GOT3 (cell line): ENCODE measurements at regions not wholly inside any gene's neighbourhood (a gene's known extent, or its start where the extent isn't known, plus 50 kb on each side); places are given as distances from the start of the nearest gene placed in this dataset.

Source experiments
- DNase-seq: peaks from one replicate; lab custom pipeline; 2025; ENCODE audit warnings: mixed read lengths; lab: John Stamatoyannopoulos, UW

DNA sequence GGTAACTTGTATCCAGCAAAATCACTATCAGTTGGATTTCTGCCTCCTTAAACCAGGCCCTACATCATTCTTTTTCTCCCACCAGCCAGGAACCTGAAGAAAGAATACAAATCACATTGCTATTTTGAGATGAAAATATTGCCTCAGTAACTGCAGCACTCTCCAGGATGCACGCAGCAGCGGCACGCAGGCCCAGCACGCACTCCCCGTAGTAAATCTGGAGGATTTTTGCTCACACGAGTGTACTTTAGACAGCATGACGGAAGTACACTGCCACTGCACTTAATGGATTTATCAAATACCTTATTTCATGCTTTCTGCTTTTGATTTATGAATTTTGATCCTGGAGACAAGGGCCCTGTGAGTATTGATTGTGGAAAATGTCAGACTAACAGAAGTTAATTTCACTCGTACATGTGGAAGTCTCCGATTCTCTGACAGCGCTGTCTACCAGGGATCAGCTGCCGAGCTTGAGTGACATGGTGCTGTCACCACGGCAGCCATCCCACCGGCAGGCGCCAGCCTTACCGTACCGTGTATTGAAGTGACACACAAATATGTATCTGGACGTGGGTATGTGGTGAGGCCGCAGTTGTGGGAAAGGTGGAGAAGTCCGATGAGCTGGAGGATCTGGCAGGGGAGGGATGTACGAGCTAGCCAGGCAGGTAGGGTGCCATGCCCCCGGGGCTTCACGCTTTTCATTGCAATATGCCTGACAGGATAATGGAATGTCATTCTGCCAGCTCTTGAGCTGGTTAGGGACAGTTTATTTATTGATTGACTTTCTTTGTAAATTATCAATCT is 863.7 kb downstream of the GALR1 start:
- DNase-seq, result no peak

DNA sequence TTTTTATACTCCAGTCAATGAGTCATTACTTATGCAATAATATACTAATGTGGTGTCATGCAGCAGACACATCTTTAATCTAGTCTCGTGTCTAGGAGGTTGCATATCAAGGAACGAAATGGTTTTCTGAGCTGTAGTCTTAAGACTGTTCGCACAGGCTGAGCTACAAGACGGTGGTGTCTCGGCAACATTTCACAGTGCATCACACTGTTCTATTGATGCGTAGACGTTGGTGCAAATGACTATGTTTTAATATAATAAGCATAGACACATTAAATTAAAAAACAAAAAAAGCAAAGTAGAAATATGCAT is 864.2 kb downstream of the GALR1 start:
- DNase-seq, result no peak

DNA sequence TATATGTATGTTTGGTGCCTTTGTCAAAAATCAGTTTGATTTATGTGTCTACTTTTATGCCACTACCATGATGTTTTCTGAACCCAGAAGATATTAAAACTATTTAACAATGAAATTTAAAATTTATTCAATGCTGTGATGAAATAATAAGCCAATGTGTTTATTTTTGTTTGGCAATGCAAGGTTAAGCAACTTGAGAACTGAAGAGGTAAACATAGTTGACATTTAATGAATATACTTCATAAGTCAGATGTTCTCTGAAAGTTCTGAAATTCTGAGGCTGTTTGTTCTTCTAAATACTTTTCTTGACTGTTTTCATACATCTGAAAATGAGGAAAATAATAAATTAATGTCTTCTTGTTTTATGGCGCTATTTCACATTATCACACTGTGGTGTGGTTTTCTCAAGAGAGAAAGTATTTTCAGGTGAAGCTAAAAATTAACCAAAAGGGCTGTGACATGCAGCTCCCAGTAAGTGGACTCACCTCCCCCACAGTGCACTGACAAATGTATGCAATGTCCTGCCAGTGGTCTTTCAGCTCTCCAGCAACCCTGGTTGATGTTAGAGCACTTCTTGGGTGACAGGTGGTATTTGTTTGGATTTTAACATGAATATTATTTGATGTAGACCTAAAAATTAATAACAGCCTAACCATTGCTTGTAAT is 863.6 kb upstream of the SALL3 start:
- DNase-seq, result no peak

DNA sequence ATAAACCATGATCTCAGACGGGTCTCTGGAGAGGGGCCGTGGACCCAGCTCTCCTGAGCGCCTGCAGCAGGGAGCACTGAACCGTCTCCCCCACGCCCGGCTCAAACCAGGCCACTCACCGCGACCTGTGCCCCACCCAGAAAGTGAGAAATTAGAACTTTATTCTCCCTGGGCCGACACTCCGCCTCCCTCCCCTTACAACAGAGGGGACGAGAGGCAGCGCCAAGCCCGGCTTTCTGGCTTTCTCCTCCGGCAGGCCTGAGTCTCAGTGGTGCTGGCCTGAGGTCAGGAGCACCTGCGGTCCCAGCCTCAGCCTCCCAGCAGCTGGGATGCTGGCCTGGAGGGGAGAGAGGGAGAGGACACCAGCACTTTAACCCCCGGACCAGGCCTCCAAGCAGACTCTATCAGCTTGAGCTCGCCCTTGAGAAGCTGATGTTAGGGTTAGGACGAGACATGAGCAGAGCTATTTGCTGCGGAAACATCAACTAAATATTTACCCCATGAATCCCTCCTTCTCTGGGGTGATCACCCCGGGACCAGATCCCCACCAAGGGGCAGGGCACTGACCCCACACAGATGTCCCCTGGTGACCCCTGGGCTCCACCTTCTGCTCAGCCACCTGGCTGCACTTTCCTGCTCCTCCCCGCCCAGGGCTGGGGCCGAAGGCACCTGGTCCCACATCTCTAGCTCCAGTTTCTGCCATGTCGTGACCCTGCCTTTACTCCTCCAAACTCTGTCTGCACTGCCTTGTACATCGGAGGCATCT is 856.3 kb upstream of the SALL3 start:
- no peak for DNase-seq

DNA sequence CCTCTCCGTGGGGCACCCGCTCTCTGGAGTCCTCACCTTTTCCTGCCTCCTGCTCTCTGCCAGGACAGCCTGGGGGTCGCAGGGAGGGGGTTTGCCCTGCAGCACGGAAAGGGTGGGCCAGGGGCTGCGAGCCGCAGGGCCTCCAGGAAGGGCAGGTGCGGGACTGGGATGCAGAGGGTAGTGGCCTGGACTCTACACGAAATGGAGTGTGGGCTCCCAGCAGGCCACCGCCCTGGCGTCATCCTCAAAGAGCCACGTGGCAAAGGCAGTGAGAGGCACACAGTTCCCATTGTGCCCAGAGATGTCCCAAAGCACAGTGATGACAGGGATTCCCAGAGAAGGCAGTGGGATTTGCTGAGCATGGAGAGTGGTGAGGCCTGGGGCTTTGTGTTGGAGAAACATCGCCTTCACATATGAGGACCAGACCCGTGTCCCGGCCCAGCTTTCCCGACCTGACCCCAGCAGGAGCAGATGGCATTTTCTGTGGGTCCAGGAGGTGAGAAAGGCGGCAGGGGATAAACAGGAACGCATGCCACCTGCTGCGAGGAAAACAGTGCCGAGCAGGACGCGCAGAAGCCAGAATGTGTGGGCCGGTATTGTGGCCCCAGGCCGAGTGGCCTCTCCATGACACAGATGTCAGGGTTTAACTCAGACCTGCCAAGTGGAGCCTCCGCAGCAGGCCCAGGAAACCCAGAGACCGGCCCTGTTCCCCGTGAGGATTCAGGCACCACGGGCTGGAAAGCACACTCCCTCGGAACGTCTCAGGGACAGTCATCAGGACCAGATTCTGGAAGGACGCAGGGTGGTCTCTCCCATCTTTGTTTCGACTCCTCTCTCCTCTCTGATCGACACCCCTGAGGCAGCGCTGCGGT is 855.5 kb upstream of the SALL3 start:
- DNase-seq, result no peak

DNA sequence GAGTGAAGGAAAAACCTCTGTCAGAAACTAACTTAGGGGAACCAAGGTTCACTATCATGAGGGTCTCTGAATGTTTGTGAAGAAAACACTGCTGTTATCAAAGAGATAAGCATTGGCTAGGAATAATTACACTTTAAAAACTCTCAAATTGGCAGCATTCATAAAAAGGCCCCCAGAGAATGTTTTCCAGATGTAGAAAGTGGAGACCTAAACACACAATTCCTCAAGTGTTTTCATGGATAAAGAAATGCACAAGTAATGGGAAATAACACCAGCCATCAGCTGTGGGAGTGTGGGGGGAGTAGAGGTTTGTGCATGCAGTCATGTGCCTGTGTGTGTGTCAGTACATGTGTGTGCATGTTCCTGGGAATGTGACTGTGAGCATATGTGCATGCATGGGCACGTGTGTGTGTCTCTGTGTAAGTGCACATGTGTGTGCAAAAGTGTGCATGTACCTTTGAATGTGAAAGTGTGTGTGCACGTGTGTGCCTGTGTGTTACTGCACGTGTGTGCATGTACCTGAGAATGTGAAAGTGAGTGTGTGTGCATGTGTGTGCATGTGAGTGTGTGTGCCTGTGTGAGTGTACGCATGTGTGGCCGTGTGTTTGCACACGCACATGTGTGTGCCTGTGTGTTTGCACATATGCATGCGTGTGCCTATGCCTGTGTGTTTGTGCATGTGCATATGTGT is 854.3 kb upstream of the SALL3 start:
- no peak for DNase-seq

DNA sequence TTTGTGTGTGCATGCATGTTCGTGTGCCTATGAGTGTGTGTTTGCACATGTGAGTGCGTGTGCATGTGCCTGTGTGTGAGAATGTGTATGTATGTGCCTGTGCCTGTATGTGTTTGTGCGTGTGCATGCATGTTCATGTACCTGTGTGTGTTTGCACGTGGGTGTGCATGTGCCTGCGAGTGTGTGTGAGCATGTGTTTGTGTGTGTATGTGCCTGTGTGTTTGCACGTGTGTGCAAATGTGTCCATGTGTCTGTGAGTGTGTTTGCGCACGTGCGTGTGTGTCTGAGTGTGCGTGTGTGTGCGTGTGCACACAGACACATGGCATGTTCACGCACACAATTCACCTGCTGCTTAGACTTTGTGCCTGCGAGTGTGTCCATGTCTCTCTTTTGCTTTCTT is 853.5 kb upstream of the SALL3 start:
- DNase-seq, result no peak

DNA sequence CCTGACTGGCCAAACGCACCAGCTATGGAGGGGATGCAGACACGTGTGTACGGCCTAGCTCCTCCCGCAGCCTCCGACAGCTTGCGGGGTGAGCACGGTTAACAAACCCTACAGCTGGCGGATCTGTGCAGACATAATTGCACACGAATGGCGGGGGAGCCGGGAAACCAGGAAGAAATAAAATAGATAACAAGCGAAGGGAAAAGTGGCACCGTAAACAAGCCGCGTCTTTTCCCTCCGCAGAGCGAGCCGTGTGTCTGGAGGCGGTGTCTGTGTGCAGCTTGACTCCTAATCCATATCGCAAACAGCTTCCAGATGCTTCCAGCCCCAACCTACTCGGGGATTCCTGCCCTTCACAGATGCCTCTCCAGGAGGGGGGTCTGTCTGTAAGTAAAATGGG is 853.1 kb upstream of the SALL3 start:
- DNase-seq, result no peak

DNA sequence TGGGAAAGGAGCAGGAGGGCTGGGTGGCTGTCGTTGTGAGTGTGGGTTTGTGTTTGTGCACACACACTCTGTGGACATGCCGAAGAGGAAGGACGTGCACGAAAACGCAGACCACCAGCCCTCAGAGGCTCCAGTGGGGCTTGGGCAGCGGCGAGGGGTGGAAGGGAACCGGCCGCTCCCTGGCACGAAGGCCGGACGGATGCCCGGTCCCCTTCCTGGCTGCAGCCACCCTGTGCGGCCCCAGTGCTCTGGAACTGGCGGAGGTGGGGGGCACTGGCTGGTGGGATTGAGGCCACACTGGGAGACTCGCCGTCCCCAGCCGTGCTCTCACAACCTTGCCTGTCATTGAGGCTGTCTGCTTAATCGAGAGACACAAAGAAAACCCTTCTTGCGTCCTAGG is 852.6 kb upstream of the SALL3 start:
- no peak for DNase-seq

DNA sequence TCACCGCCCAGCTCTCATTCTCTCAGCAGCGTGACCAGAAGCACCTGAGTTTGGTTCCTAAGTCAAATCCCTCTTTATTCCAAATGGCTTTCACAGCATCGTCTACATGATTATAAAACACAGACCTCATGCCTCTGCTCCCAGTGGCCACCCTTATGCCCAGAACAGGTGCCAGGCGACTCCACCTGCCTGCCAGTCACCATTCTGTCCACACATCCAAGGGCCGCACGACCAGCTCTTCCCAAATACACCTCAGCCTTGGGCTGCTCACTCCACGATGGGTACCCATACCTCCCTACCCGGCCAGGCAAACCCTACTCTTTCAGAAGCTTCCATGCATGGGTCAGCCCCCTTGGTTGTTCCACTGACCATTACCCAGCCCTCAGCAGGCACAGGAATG is 851.6 kb upstream of the SALL3 start:
- DNase-seq, result no peak

DNA sequence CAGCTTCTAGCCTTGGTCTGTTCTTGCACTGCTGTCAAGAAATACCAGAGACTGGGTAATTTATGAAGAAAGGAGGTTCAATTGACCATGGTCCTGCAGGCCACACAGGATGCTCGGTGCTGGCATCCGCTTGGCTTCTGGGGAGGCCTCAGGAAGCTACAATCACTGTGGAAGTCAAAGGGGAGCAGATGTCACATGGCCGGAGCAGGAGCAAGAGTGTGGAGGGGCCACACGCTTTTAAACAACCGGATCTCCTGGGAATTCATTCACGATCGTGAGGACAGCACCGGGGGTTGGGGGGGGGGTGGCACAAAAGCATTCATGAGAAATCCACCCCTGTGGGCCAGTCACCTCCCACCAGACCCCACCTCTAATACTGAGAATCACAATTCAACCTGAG is 850.4 kb upstream of the SALL3 start:
- DNase-seq, result no peak

DNA sequence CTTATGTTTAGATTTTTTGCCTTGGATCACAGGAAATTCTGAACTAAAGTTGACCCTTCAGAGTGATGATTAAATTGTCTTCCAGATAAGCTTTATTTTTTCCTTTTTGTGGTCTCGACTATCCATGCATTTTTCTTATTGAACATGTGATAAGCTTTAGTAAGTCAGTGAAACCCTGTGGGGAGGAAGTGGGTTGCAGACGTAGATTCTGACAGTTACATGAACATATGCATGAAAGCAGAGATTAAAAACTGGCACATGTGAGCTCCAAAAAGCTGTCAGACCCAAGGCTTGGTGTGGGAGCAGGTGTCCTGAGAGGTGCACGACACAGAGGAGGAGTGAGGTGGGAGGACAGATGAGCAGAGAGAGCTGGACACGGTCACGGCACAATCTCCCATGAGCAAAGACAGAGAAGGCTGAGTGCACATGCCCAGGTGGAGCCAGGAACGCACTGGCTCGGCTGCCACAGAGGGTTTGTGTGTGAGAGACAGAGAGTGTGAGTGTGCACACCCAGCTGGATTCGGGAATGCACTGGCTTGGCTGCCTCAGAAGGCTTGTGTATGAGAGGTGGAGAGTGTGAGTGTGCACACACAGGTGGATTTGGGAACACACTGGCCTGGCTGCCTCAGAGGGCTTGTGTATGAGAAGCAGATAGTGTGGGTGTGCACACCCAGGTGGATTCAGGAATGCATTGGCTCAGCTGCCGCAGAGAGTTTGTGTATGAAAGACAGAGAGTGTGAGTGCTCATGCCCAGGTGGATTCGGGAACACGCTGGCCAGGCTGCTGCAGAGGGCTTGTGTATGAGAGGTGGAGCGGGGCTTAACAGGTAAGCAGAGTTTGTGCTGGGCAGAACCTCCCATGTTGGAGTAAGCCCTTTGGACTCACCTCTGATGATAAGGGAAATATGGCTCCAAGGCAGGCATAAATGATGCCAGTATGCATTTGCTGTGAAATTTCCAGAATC is 849.1 kb upstream of the SALL3 start:
- no peak for DNase-seq

DNA sequence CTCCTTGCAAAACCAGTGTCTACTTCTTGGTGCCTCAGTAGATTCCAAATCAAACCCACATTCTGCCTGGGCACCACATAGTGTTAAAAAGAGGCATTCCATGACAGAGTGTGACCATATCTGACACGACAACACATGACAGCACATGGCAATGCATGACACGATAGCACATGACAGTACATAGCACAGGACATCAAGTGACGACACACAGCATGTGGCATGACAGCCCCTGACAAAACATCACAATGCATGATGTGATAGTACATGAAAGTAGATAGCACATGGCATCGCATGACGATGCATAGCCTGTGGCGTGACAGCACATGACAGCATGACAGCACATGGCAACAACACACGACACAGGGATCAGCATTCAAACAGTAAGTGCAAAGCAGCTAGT is 845.9 kb upstream of the SALL3 start:
- DNase-seq, result no peak

DNA sequence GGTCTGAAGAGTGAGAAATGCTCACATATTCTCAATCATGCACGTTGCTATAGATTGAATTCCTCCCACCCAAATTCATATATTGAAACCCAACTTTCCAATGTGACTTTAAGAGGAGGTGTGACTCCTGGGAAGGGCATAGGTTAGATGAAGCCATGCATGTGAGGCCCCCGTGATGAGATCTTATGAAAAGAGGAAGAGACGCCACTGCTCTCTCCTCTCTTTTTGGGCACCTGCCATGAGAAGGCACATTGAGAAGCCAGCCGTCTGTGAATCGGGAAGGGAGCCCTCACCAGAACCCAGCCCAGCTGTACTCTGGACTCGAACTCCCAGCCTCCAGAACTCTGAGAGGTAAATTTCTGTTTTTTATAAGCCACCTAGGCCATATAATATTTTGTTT is 842.6 kb upstream of the SALL3 start:
- no peak for DNase-seq

DNA sequence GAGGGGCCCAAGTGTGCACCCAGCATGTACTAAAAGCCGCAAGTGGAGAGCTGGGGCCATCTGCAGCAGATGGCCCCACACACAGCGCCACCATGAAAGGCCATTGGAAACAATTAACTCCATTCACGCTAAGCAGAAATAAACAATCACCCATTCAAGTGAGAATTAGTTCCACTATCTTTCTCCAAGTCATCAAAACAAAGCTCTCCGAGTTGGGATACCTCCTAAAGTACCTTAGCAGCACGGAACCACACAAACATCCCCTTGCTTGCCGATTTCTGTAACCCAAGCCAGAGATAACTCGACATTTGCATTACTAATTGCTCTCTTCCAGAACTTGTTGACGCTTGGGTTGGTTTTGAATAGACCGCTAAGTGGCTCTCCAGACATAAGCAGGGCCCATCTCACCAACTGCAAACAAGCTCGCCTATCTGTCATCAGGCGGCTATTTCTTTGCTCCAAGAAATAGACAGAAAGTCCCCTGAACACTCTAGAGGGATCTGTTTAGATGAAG is 840.6 kb upstream of the SALL3 start:
- no peak for DNase-seq

DNA sequence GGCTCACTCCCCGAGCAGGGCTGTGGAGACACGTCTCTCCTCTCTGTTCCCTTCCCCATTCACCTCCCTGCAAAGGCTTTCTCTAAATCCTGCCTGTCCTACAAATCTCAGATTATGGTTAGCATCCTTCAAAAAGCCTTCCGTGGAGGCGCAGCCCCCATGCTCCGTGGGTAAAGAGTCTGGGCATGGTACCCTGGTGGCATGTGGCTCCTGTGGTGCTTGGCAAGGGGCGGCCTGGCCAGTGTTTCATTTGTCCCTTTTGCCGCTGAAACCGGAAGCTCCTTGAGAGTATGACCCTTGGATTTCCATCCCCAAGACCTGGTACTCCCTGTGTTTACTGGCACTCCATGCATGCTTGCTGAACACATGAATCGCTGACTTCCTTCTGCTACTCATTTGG is 839.3 kb upstream of the SALL3 start:
- no peak for DNase-seq

DNA sequence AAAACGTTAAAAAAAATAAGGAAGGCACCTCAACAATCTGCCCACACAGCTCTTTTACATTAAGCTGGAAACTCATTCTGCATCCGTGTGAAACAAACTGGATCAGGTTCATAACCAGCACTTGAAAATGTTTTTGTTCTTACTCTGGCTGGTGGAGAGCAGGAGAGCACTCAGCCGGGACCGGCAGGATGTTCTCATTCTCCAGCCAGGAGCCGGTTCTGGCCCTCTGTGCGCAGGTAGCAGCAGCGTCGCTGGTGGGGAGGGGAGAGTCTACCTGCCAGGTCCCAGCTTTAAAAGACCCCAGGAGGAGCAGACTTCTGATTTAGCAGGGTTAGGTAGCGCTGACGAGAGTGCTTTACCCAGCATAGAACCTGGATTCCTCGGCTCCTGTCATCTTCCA is 834.9 kb upstream of the SALL3 start:
- no peak for DNase-seq

DNA sequence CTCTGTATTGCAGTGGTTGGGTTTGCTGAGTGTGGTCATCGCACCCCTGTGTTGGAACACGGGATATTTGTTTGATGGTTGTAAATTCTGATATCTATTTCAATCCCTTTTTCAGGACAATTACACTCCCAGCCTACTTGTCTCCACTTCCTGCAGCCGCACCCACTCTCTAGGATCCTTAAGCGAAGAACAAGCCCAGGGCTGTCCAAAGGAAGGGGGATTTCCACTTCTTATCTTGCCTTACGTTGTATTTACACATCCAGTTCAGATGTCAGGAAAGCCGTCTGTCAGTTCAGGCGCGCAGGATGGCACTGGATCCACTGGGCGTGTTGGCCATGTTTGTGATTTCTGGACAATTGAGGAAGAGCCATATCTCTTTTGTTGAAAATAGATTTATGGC is 834.5 kb upstream of the SALL3 start:
- no peak for DNase-seq

DNA sequence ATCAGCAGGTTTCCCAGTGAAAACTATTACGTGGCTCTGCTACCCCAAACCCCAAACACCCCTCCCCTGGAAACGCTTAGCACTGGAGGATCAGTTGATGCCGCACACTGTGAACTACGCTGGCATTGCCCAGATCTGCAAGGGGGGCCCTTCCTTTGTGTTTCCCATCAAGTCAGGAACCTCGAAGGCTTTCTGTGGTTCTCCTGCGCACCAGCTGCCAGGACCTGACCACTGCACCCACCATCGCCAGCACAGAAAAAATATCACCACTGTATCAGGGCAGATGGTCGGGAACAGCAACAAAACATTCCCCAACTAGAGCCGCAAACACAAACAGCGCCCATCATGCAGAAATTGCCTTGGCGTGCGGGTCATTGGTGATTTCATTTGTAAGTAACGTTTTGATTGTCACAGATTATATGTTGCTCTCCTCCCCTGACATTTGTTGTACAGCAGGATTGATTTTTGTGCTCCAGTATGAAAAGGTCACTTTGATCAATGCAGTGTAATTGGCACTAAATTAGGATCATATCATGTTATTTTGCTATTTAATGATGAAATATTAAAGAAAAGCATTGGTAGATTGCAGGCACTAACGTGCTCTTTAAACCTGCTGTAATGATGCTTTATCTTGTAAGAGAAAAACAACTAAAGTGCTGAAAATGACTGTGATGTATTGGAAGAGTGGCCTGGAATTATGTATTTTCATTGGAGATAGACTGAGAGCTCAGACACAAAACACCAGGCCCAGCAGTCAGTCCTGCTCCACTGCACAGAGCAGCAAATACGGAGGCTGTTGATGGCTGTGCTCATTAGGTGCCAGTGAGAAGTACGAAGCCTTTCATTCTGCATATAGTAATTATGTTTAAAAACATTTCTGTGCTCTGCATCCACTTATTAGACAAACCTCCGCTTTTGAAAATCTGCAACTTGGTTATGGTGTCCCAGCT is 833.2 kb upstream of the SALL3 start:
- DNase-seq, result no peak
